IgD-negative memory B cell (primary cell): ENCODE measurements at regions not wholly inside any gene's neighbourhood (a gene's known extent, or its start where the extent isn't known, plus 50 kb on each side); places are given as distances from the start of the nearest gene placed in this dataset.

ENCODE experiments used
- H3K27ac Mint-ChIP-seq, 3 donors: one replicate each; pipeline ENCODE4 v1.8.0; 2020 to 2022; ENCODE audit warnings: mild to moderate bottlenecking in 3 of 3, mixed read lengths in 3 of 3, moderate library complexity in 1 of 3
- H3K27me3 Mint-ChIP-seq: one replicate; pipeline ENCODE4 v1.8.0; 2021; ENCODE audit warnings: mixed read lengths
- H3K36me3 Mint-ChIP-seq: one replicate; pipeline ENCODE4 v1.8.0; 2020; ENCODE audit warnings: mild to moderate bottlenecking, mixed read lengths
- H3K4me1 Mint-ChIP-seq, 3 donors: one replicate each; pipeline ENCODE4 v1.8.0; 2020 to 2022; ENCODE audit warnings: mixed read lengths in 3 of 3, mild to moderate bottlenecking in 1 of 3
- H3K4me3 Mint-ChIP-seq, 4 donors: one replicate each; pipeline ENCODE4 v1.8.0; 2020 to 2022; ENCODE audit warnings: mild to moderate bottlenecking in 4 of 4, mixed read lengths in 4 of 4, moderate library complexity in 3 of 4
- H3K9me3 Mint-ChIP-seq, 3 donors: one replicate each; pipeline ENCODE4 v1.8.0; 2020 to 2021; ENCODE audit warnings: mixed read lengths in 3 of 3, mild to moderate bottlenecking in 1 of 3

DNA sequence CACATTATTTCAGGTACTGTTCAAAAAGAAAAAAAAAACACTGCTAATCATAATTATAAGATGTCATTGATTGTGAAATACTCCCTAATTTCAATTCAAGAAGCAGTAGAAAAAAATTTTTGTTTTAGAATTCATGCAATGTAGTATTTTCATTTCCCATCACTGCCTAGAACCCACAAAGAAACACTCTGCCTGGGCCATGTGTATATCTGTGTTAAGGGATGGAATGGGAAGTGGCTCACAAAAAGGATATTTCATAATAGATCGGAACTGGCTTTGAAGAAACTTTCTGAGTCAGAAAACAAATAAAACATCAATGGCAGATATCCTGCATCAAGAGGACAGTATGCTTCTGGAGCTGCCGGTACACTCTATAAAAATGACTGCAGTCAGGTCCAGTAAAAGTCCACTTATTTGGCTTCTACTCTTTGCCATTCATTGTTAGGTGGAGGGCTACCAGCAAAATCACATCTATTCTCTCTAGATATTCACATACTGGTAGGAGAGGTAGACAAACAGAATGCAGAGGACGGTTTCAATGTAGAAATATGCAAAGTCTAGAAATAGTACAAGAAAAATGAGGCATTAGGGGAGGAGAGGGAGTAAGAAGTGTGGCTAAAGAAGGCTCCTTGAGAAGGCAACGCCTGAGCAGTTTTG is 135.0 kb upstream of the TNFAIP3 start:
- no peak overlapping the region for H3K27ac Mint-ChIP-seq
- H3K4me3 Mint-ChIP-seq: no peak overlapping the region
- no peaks in the 10 kb centered on the region for H3K9me3 Mint-ChIP-seq
- H3K27me3 Mint-ChIP-seq: peaks cover 6% of the 10 kb centered on the region
- peaks cover 0 to 4% (median 0%) of the 10 kb centered on the region in 3 donors for H3K4me1 Mint-ChIP-seq
- H3K36me3 Mint-ChIP-seq: peaks cover 3% of the 10 kb centered on the region

DNA sequence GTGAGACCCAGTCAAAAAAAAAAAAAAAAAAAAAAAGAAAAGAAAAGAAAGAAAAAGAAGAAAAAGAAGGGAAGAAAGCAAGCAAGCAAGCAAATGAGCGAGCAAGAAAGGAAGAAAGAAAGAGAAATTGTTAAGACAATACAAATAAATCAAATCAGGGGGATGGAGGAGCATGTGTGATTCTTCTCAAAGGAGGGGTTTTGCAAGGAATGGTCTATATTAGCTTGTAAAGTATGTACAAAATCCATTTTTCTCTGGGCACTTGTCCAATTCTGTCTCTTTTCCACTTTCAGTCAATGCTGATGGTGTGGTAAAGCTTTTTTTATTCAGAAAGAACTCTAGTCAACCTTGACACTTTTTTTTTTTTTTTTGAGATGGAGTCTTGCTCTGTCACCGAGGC is 133.7 kb upstream of the TNFAIP3 start:
- Mint-ChIP-seq H3K36me3 (peaks cover 3% of the 10 kb centered on the region), H3K4me3 (no peak overlapping the region), H3K27ac (no peak overlapping the region), H3K9me3 (no peaks in the 10 kb centered on the region), H3K27me3 (peaks cover 2% of the 10 kb centered on the region), H3K4me1 (peaks cover 0 to 4% (median 0%) of the 10 kb centered on the region in 3 donors)

DNA sequence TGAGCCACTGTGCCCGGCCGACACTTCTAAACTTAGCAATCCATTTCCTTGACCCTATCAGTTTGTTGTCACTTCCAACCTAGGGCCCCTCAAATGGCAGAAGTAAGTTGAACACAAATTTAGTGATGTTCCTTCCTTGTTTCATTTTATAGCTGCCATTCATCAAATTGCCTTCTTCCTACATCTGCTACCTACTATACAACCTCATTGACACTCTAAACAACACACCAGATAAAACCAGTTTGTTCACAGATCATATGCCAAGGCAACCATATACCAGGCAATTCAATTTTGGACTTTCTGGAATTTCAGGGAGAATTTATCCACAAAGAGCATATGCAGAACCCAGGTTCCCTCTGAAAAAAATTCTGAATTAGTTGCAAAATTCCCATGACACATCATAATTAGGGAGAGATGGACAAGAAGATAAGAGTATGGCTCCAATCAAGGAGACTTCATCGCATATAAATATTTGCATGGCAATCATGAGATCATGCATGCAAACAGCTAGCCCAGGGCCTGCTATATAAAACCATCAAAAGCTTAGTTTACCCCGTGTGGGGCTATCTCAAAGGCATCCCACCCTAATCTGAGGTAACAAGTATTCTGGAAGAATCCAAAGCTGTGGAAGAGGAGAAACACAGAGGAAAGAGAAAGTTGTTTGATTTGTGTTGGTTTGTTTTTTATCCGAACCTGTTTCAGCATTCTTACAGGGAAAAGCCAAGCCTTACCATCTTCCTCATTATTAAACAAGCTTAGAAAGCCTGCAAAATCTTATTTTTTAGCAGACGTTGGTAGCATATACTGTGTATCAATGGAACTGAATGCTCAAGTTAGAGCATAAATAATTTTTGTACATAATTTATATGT is 132.8 kb upstream of the TNFAIP3 start:
- H3K36me3 Mint-ChIP-seq: peaks cover 3% of the 10 kb centered on the region
- H3K4me1 Mint-ChIP-seq: peaks cover 0 to 4% (median 0%) of the 10 kb centered on the region in 3 donors
- peaks cover 2% of the 10 kb centered on the region for H3K27me3 Mint-ChIP-seq
- no peaks in the 10 kb centered on the region for H3K9me3 Mint-ChIP-seq
- no peak overlapping the region for H3K27ac Mint-ChIP-seq
- no peak overlapping the region for H3K4me3 Mint-ChIP-seq

DNA sequence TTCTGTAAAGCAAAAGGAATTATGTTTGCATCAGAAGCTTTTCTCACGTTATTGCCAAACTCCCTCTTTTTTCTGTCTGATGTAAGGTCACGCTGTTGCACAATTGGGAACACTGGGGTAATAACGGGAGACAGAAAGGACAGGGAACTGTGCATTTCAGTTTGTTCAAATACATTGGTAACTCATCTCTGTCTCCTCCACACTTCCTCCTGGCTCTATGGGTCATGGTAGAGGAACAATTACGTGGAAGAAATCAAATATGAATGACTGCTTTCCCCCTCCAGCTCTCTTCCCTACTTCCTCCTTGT is 132.2 kb upstream of the TNFAIP3 start:
- Mint-ChIP-seq H3K27ac (no peak overlapping the region), H3K4me3 (no peak overlapping the region), H3K36me3 (peaks cover 3% of the 10 kb centered on the region), H3K27me3 (peaks cover 2% of the 10 kb centered on the region), H3K9me3 (no peaks in the 10 kb centered on the region), H3K4me1 (peaks cover 0 to 4% (median 0%) of the 10 kb centered on the region in 3 donors)

DNA sequence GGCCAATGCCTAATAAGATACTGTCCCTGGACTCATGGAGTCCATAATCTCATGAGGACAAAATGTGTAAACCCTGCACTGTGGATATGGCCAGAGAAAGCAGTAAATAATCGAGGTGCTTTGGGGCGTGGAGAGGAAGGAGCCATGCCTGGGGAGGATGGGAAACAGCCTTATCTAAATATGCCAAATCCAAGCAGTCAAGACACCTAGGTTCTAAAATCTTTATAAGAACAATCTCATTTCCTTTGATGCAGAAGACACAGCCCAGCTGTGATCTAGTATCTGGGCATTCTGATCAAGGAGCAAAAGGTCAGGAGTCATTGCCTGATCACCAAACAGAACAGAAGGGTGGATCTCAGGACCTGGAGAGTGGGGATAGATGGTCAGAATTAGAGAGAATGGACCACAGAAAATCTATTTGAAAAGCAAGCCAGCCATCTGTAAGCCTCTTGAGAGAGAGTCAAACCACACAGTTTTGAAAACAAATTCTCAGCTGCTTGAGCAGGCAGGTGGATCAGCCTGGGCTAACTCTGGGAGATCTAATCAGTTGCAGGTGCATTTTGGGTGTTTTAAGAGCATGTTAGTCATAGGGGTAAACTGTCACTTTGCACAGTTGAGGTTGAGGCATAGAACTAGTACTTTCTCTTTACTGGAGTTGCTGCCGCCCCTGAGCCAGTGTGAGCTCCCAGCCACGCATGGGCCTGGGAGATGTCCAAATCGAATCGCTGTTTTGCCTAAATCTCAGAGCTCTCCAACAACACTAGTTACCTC is 130.8 kb upstream of the TNFAIP3 start:
- Mint-ChIP-seq H3K27me3 (peaks cover 2% of the 10 kb centered on the region), H3K36me3 (peaks cover 3% of the 10 kb centered on the region), H3K9me3 (no peaks in the 10 kb centered on the region), H3K4me1 (peaks cover 0 to 4% (median 0%) of the 10 kb centered on the region in 3 donors), H3K27ac (no peak overlapping the region), H3K4me3 (no peak overlapping the region)

DNA sequence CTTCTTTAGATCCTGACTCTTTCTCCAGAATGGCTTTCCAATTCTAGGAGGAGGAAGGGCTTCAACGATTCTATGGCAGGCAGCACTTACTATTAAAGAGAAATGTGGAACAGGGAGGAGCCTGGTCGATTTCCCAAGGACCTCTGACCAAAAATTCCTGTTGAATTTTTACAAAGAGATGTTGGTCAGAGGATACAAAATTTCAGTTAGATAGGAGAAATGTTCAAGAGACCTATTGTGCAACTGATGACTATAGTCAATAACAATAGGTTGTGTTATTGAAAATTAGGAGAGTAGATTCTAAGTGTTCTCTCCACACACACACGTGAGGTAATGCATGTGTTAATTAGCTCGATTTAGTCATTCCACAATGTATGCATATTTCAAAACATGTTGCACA is 130.1 kb upstream of the TNFAIP3 start:
- peaks cover 3% of the 10 kb centered on the region for H3K36me3 Mint-ChIP-seq
- no peak overlapping the region for H3K4me3 Mint-ChIP-seq
- H3K27me3 Mint-ChIP-seq: peaks cover 2% of the 10 kb centered on the region
- no peaks in the 10 kb centered on the region for H3K9me3 Mint-ChIP-seq
- H3K4me1 Mint-ChIP-seq: peaks cover 0 to 4% (median 0%) of the 10 kb centered on the region in 3 donors
- no peak overlapping the region for H3K27ac Mint-ChIP-seq

DNA sequence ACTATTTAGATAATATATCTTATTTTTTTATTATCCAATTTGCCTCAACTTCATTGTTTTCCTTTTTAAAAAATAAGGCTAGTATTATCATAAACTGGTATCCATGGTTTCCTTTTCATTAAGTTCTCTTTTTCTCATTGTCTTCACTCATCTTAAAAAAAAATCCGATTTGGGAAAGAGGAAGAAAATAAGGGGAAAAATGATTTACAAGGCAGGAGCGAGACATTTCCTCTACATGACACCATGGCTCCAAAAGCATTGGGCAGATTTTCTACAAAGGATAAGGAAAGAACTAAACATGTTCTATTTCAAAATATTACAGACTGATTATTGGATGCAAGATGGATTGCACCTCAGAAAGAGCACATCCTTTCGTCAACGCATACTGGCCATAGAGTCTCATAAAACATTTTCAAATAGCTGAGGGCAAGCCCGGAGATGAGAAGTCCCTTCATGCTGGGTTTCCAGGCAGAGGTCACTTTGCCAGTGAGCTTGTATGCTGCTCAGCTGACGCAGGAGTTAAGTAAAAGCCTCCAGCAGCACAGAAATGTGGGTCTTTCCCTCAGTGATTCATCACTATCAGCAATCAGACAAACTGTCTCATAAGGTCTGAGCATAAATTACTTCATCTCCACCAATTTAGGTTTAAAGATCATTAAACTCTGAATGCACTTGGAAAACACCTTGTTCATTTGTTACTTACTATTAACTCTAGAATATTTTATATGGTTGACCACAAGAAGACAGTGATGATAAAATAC is 129.0 kb upstream of the TNFAIP3 start:
- no peak overlapping the region for H3K27ac Mint-ChIP-seq

DNA sequence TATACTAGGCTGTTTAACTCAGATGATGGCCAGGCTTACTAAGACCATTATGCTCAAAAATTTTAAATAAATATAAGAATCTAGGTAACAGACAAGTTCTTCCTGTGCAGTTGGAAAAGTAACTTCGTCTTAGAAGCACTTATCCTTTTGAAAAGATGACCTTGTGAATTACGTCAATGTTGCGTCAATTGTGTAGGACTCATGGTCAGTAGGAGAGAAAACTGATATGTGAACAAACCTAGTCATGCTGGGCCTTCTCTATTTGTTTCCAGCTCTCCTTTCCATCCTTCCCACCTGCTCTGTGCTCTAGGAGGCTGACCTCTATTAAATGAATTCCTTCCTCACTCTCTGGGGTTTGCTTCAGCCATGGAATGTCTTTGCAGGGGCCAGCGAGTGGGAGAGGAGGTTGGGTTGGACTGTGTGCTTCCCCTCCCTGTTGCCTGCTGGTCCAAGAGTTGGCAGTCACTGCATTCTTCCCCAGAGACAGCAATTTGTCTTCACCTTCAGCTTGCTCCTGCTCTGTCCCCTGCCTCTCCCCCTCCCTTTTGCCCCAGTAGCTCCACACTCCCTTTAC is 128.0 kb upstream of the TNFAIP3 start:
- H3K4me1 Mint-ChIP-seq: peaks cover 0 to 4% (median 0%) of the 10 kb centered on the region in 3 donors
- no peak overlapping the region for H3K27ac Mint-ChIP-seq
- no peak overlapping the region for H3K4me3 Mint-ChIP-seq
- no peaks in the 10 kb centered on the region for H3K9me3 Mint-ChIP-seq
- H3K36me3 Mint-ChIP-seq: peaks cover 2% of the 10 kb centered on the region
- H3K27me3 Mint-ChIP-seq: no peaks in the 10 kb centered on the region

More for the DNA sequence above, 129.0 kb upstream of the TNFAIP3 start:
- Mint-ChIP-seq H3K27me3 (peaks cover 2% of the 10 kb centered on the region), H3K4me1 (peaks cover 0 to 4% (median 0%) of the 10 kb centered on the region in 3 donors), H3K4me3 (no peak overlapping the region), H3K36me3 (peaks cover 3% of the 10 kb centered on the region), H3K9me3 (no peaks in the 10 kb centered on the region)

DNA sequence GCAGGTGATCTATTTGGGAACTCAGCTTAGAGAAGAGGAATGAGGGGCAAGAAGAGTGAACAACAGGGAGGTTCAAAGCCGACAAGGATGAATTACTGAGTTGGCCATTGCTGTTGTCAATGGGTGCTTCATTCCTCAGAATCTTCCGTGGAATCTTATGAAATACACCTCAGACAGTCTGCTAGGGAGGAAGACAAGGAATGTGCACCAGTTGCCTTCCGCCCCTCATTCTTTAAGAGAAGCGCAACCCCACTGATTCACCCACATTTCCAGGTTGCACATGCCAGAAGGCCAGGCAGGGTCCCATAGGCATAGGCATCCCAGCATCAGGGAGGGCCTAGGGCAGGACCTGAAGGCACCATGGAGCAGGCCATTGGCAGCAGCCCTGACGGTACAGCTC is 127.5 kb upstream of the TNFAIP3 start:
- H3K27me3 Mint-ChIP-seq: no peaks in the 10 kb centered on the region

DNA sequence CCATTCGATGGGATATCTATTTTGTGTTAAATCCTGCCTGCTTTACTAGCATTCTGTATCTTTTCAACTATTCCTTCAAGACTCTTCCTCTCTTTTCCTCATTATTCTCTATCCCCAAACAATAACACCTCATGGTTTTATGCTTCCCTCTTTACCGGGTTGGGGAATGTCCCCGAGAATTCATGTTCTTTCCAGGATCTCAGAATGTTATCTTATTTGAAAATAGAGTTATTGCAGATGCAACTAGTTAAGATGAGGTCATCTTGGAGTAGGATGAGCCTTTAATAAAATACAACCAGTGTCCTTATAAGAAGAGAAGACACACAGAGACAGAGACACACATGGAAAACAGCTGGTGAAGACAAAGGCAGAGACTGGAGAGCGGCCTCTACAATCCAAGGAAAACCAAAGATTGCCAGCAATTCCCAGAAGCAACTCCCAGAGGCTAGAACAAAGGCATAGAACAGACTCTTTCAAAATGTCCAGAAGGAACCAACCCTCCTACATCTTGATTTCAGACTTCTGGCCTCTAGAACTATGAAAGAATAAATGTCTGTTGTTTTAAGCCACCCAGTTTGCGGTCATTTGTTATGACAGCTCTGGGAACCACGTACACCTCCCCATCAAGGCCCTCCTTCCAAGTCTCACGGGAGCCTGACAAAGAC is 126.8 kb upstream of the TNFAIP3 start:
- Mint-ChIP-seq H3K4me3 (no peak overlapping the region), H3K9me3 (no peaks in the 10 kb centered on the region), H3K27ac (no peak overlapping the region), H3K27me3 (no peaks in the 10 kb centered on the region), H3K4me1 (peaks cover 0 to 11% (median 5%) of the 10 kb centered on the region in 3 donors), H3K36me3 (no peaks in the 10 kb centered on the region)

More for the DNA sequence above, 127.5 kb upstream of the TNFAIP3 start:
- Mint-ChIP-seq H3K36me3 (no peaks in the 10 kb centered on the region), H3K4me1 (peaks cover 0 to 5% (median 3%) of the 10 kb centered on the region in 3 donors), H3K27ac (no peak overlapping the region), H3K9me3 (no peaks in the 10 kb centered on the region), H3K4me3 (no peak overlapping the region)

DNA sequence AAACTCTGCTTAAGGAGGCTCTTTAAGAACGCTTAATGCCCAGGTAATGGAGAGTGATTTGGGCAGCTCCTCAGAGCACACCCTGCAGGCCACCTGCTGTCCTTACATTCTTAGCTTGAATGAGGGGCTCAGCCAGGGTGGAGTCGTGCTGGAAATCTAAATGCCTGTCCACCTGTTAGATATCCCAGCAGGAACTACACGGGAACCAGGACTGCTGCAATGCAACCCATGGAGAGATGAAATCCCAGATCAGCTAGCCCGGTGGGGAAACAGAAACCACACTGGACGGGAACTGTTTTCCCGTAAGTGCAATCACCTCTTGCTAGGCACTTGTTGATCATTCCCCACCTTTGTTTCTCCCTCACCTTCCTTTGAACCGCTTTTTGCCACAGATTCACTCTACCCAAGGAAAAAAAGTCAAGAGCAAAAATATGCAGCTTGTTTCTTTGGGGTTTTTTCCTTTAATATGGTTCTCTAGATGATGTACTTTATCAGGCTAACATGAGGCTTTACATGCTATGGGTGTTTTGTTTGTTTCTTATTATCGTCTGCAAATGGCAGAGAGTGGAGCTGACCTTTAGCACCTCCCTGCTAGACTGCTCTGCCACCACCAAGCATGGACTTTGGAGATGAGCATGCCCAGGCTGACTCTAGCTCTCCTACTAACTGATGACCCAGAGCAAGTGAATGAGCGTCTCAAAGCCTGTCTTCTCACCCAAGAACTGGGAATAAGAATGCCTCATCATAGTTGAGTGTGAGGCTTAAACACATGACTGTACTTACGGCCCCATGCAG is 125.9 kb upstream of the TNFAIP3 start:
- peaks cover 2 to 17% (median 13%) of the 10 kb centered on the region in 3 donors for H3K4me1 Mint-ChIP-seq
- no peak overlapping the region for H3K27ac Mint-ChIP-seq
- H3K9me3 Mint-ChIP-seq: no peaks in the 10 kb centered on the region
- H3K4me3 Mint-ChIP-seq: no peak overlapping the region
- H3K36me3 Mint-ChIP-seq: no peaks in the 10 kb centered on the region
- peaks cover 1% of the 10 kb centered on the region for H3K27me3 Mint-ChIP-seq

DNA sequence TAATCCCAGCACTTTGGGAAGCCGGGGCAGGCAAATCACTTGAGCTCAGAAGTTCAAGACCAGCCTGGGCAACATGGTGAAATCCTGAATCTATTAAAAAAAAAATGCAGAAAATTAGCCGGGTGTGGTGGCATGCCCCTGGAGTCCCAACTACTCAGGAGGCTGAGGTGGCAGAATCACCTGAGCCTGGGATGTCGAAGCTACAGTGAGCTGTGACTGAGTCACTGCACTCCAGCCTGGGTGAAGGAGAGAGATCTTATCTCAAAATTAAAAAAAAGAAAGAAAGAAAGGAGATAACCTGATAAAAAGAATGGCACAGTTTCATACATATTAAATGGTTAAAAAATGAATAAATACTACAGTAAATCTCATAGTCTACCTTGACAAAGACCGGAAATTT is 123.6 kb upstream of the TNFAIP3 start:
- H3K4me3 Mint-ChIP-seq: no peak overlapping the region
- peaks cover 2 to 20% (median 18%) of the 10 kb centered on the region in 3 donors for H3K4me1 Mint-ChIP-seq
- H3K27me3 Mint-ChIP-seq: peaks cover 1% of the 10 kb centered on the region
- H3K9me3 Mint-ChIP-seq: no peaks in the 10 kb centered on the region
- no peak overlapping the region for H3K27ac Mint-ChIP-seq
- no peaks in the 10 kb centered on the region for H3K36me3 Mint-ChIP-seq

DNA sequence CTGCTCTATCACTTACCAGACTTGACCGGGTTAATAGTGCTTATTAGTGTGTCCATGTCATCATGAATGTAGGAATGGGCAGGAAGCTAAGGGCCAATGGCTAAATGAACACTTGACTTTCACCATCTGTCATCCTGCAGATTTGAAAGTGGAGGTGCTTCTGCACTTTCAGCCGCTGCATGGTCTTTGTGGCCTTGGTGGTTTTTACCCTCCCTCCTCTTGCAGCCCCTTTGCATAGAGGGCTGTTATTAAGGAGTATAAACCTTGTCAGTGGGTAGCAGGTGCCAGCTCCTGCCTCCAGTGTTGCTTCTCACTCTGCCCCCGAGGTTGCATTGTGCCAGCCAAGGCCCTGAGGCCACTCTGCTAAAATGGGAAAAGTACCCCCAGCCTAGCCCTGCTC is 122.2 kb upstream of the TNFAIP3 start:
- H3K27me3 Mint-ChIP-seq: peaks cover 1% of the 10 kb centered on the region
- no peak overlapping the region for H3K27ac Mint-ChIP-seq
- no peaks in the 10 kb centered on the region for H3K36me3 Mint-ChIP-seq
- peaks cover 2 to 20% (median 18%) of the 10 kb centered on the region in 3 donors for H3K4me1 Mint-ChIP-seq
- H3K4me3 Mint-ChIP-seq: no peak overlapping the region
- H3K9me3 Mint-ChIP-seq: no peaks in the 10 kb centered on the region
